ENCODE measurements at regions not wholly inside any gene's neighbourhood (a gene's known extent, or its start where the extent isn't known, plus 50 kb on each side); places are given as distances from the start of the nearest gene placed in this dataset.

DNA sequence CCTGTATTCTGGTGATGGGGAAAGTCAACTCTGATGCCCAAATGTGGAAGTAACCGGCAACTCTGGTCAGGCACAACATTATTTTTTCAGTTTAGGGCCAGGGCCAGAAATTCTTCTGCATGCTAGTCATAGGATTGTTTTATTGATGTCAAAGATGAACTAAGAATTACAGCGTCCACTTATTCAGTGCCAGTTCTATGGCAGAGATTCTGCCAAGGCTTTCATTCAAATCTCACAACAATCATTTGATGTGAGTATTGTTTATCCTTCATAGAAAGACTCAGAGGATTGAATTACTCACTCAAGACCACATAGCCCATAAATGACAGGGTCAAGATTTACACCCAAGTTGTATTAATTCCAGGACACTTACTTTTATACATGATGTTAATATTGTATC, 87.7 kb downstream of the TMPRSS5 start (continued):
- TF ChIP-seq, protein P1, sequence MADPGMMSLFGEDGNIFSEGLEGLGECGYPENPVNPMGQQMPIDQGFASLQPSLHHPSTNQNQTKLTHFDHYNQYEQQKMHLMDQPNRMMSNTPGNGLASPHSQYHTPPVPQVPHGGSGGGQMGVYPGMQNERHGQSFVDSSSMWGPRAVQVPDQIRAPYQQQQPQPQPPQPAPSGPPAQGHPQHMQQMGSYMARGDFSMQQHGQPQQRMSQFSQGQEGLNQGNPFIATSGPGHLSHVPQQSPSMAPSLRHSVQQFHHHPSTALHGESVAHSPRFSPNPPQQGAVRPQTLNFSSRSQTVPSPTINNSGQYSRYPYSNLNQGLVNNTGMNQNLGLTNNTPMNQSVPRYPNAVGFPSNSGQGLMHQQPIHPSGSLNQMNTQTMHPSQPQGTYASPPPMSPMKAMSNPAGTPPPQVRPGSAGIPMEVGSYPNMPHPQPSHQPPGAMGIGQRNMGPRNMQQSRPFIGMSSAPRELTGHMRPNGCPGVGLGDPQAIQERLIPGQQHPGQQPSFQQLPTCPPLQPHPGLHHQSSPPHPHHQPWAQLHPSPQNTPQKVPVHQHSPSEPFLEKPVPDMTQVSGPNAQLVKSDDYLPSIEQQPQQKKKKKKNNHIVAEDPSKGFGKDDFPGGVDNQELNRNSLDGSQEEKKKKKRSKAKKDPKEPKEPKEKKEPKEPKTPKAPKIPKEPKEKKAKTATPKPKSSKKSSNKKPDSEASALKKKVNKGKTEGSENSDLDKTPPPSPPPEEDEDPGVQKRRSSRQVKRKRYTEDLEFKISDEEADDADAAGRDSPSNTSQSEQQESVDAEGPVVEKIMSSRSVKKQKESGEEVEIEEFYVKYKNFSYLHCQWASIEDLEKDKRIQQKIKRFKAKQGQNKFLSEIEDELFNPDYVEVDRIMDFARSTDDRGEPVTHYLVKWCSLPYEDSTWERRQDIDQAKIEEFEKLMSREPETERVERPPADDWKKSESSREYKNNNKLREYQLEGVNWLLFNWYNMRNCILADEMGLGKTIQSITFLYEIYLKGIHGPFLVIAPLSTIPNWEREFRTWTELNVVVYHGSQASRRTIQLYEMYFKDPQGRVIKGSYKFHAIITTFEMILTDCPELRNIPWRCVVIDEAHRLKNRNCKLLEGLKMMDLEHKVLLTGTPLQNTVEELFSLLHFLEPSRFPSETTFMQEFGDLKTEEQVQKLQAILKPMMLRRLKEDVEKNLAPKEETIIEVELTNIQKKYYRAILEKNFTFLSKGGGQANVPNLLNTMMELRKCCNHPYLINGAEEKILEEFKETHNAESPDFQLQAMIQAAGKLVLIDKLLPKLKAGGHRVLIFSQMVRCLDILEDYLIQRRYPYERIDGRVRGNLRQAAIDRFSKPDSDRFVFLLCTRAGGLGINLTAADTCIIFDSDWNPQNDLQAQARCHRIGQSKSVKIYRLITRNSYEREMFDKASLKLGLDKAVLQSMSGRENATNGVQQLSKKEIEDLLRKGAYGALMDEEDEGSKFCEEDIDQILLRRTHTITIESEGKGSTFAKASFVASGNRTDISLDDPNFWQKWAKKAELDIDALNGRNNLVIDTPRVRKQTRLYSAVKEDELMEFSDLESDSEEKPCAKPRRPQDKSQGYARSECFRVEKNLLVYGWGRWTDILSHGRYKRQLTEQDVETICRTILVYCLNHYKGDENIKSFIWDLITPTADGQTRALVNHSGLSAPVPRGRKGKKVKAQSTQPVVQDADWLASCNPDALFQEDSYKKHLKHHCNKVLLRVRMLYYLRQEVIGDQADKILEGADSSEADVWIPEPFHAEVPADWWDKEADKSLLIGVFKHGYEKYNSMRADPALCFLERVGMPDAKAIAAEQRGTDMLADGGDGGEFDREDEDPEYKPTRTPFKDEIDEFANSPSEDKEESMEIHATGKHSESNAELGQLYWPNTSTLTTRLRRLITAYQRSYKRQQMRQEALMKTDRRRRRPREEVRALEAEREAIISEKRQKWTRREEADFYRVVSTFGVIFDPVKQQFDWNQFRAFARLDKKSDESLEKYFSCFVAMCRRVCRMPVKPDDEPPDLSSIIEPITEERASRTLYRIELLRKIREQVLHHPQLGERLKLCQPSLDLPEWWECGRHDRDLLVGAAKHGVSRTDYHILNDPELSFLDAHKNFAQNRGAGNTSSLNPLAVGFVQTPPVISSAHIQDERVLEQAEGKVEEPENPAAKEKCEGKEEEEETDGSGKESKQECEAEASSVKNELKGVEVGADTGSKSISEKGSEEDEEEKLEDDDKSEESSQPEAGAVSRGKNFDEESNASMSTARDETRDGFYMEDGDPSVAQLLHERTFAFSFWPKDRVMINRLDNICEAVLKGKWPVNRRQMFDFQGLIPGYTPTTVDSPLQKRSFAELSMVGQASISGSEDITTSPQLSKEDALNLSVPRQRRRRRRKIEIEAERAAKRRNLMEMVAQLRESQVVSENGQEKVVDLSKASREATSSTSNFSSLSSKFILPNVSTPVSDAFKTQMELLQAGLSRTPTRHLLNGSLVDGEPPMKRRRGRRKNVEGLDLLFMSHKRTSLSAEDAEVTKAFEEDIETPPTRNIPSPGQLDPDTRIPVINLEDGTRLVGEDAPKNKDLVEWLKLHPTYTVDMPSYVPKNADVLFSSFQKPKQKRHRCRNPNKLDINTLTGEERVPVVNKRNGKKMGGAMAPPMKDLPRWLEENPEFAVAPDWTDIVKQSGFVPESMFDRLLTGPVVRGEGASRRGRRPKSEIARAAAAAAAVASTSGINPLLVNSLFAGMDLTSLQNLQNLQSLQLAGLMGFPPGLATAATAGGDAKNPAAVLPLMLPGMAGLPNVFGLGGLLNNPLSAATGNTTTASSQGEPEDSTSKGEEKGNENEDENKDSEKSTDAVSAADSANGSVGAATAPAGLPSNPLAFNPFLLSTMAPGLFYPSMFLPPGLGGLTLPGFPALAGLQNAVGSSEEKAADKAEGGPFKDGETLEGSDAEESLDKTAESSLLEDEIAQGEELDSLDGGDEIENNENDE (IDR thresholded peaks at IDR 0.05; ENCODE audit: insufficient replicate concordance, low read length): no peak
- TF ChIP-seq, protein P2, sequence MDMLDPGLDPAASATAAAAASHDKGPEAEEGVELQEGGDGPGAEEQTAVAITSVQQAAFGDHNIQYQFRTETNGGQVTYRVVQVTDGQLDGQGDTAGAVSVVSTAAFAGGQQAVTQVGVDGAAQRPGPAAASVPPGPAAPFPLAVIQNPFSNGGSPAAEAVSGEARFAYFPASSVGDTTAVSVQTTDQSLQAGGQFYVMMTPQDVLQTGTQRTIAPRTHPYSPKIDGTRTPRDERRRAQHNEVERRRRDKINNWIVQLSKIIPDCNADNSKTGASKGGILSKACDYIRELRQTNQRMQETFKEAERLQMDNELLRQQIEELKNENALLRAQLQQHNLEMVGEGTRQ (IDR thresholded peaks at IDR 0.05; ENCODE audit: low read length): no peak
- TF ChIP-seq EP300 (IDR thresholded peaks at IDR 0.05; ENCODE audit: borderline replicate concordance in 1 of 2, low read depth in 2 of 2, low read length in 2 of 2) (no peak), SIRT6 (IDR thresholded peaks at IDR 0.05; ENCODE audit: low read length) (no peak), SAP30 (IDR thresholded peaks at IDR 0.05; ENCODE audit: insufficient read depth, insufficient replicate concordance, low read length) (no peak), GTF2F1 (IDR thresholded peaks at IDR 0.05; ENCODE audit: borderline replicate concordance, low read depth, low read length) (no peak), SP1 (IDR thresholded peaks at IDR 0.05; ENCODE audit: low read depth, low read length) (no peak), SRF (IDR thresholded peaks at IDR 0.05; ENCODE audit: low read depth, low read length) (no peak), POU5F1 (IDR thresholded peaks at IDR 0.05; ENCODE audit: low read depth, low read length) (no peak)
- TF ChIP-seq, protein P3, sequence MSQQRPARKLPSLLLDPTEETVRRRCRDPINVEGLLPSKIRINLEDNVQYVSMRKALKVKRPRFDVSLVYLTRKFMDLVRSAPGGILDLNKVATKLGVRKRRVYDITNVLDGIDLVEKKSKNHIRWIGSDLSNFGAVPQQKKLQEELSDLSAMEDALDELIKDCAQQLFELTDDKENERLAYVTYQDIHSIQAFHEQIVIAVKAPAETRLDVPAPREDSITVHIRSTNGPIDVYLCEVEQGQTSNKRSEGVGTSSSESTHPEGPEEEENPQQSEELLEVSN (IDR thresholded peaks at IDR 0.05): no peak

Data from H1 (cell line).